ENCODE measurements at regions not wholly inside any gene's neighbourhood (a gene's known extent, or its start where the extent isn't known, plus 50 kb on each side); places are given as distances from the start of the nearest gene placed in this dataset.

DNA sequence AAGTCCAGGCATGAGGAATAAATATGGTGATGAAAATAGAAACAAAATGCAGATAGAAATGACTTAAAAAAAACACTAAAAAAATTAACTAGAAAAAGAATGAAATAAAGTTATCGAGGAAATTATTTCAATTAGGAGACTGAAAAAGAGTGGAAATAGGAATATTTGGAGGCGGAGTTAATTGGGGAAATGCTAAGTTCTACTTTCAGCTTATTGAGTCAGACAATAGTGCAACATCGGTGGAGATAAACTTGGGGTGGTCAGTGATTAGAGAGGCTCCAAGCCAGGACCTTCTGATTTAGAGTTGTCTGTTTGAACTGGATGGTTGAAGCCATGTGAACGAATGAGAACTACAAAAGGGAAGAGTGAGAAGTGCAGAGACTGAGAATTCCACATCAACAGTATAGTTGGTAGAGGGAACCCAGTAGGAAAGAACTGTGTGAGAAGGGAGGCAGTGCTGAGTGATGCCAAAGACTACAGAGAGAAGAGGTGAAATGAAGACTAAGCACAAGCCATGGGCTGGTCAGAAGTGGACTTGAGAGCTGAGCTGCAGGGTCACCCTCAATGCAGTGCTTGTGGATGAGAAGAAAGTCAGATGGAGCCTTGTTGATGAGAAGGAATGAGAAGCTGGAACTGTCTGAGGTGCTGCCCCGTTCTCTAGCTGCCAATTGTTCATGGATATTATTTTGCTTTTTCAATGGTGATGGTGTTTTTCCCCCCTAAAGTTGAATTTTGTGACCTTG lies 160.7 kb downstream of the ICE1 start:
- no peak for ATAC-seq

GRCh38 chr5:5581080-5581479 lies 158.6 kb downstream of the ICE1 start:
- no peak for ATAC-seq

DNA sequence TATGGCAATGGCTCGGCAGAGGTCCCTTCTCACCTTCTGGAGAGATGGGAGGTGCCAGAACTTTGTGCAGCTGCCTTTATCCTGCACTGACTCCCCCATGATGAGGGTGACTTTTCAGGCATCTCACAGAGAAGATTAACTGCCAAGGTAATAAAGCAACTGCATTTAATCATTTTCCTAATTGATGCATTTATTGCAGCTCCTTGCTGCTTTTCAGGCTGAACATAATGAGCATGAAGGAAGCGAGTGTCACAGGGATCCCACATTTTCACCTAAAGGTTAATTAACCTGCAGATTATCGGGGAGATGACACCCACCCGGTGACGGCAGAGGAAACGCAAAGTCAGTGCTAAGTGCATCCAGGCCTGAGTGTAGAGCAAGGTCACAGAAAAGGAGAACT lies 154.3 kb downstream of the ICE1 start:
- ATAC-seq: no peak

DNA sequence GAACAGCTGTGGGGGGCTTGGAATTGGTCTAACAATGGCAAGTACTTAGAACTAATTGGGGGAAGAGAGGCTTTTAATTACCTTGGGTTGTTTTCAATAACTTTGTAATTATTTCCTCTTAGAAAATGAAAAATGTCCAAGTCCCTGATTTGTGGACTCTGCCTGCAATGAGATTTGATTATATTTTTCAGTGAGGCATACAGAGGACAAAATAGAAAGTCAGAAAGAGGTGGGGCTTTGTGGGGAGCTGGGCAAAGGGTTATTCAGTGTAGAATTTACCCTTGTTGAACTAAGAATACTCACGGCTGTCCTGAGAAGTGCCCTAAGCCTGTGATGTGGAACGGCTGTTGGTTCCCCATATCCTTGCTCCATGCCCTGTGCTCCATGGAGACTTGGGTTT lies 153.0 kb downstream of the ICE1 start:
- ATAC-seq: no peak

DNA sequence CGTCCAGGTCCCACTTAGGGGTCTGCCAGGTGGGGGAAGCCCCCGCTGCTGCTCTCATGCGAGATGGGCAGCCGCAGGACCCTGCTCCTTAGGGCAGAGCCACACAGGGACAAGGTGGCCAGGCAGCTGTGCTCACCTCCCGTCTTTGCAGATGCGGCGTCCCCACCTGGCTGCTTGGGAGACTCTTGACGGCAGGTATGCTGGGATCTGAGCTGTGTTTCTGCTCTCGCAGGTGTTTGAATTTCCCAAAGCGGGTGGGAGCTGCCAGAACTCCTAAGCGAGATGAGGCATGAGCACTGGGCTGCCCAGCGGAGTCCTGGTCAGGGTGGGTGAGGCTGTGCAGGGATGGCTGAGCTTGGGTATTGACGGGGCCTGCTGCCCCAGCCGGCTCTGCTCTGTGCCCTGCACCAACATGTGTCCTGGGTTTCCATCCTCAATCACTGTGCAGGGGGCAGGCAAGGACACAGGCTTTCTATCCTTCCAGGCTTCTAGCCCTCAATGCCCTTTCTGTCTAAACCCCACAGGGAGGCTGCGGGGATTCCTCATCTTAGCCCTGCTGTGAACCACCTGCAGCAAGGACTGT lies 151.4 kb downstream of the ICE1 start:
- no peak for ATAC-seq

DNA sequence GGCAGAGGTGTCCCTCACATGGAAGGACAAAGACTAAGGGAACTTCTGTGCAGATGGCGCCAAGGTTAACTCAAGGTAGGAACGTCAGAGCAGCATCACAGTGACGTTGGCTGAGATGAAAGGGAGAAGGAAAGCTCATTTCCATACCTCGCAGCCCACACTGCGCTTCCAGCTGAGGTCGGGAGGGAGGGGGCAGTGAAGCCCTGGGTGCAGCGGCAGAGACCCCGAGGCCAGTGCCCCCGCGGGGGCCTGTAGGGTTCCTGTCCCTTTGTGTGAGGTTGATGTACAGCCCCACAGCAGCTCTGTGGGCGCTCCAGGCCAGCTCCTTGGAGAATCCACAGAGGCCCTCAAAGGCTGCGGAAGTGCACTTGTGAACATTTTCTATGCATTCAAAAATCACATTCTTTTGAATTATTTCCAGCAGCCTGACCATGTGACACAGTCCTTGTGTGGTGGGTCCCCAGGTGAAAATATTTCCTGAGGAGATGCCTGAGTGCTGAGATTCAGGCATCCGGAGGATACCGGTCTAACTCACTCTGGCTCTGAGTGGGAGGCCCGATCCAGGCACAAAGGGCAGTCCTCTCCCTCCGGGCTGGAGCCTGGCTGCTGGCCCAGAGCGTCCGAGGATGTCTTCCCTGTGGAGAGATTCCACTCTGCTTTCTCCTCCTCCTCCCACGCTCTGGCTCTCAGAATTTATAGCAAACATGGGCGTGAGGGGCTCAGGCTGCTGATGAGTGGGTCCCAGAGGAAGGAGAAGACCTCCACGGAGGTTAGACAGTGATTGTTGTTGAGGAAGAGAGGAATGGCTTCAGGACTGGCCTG lies 150.7 kb downstream of the ICE1 start:
- no peak for ATAC-seq

GRCh38 chr5:5572010-5572865 lies 149.8 kb downstream of the ICE1 start:
- no peak for ATAC-seq

GRCh38 chr5:5570646-5571045 lies 148.2 kb downstream of the ICE1 start:
- ATAC-seq: no peak

- ATAC-seq: no peak
These were observed 142.4 kb downstream of the ICE1 start for GRCh38 chr5:5564898-5565297.

DNA sequence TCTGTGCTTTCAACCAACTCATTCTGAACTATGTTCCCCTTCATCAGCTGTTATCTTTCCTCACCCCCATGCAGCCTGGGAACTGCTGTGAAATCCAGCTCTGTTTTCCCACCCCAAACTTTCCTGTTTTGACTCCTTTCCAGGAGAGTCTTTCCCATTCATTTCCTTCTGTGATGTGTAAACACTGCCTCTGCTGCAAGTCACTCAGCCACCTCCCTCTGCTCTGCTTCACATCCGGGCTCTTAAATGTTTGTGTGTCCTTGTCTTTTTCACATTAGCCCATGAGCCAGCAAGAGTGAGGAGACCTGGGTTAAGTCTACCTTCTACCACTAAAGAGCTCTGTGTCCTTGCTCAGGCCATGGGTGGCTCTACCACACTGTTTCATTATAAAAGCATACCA lies 137.5 kb downstream of the ICE1 start:
- ATAC-seq: no peak

- no peak for ATAC-seq
These were observed 136.4 kb downstream of the ICE1 start for GRCh38 chr5:5558638-5559527.

GRCh38 chr5:5558102-5558501 lies 135.6 kb downstream of the ICE1 start:
- no peak for ATAC-seq

GRCh38 chr5:5551499-5551898 lies 129.0 kb downstream of the ICE1 start:
- no peak for ATAC-seq

- no peak for ATAC-seq
These were observed 123.9 kb downstream of the ICE1 start for GRCh38 chr5:5546408-5546807.

DNA sequence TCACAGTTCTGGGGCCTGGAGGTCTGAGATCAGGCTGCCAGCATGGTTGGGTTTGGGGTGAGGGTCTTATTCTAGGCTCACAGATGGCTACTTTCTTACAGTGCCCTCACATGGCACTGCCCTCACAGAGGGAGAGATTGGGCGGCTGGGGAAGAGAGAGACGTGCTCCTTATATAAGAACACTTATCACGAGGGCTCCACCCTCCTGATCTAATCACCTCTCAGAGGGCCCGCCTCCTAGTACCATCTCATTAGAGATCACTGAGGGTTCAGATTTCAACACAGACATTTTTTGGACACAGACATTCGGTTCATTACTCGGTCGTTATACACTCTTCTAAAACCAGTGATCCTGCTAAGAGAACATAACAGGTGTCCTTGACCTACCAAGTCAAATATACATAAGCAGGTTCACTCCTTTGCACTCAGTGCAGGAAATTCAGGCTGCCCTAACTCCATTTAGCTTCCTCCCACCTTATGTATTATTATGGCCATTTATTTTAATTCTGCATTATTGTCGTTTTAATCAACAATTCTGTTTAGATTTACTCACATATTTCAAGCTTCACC lies 121.7 kb downstream of the ICE1 start:
- ATAC-seq: no peak

GRCh38 chr5:5542654-5543053 lies 120.2 kb downstream of the ICE1 start:
- no peak for ATAC-seq

DNA sequence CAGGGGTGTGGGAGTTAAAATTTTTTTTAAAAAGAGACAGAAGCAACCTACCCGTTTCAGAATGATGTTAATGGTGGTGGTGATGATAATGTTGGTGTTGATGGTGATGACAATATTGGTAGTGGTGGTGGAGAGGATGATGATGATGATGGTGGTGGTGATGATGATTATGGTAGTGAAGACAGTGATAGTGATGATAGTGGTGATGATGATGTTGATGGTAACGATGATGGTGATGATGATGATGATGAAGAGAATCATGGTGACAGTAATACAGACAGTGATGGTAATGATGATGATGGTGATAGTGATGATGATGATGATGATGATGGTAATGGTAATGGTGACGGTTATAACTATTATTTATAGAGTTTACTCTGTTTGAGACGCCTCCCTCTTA lies 117.6 kb downstream of the ICE1 start:
- ATAC-seq: no peak
